ENCODE measurements at regions not wholly inside any gene's neighbourhood (a gene's known extent, or its start where the extent isn't known, plus 50 kb on each side); places are given as distances from the start of the nearest gene placed in this dataset.

GRCh38 chr15:53458736-53459135, 300.7 kb downstream of the WDR72 start:
- TF ChIP-seq CTCF (conservative IDR thresholded peaks at IDR 0.05) = no peak
- no peak for TF ChIP-seq ZFX (IDR thresholded peaks at IDR 0.05)

All from C4-2B (cell line).